ENCODE measurements at regions not wholly inside any gene's neighbourhood (a gene's known extent, or its start where the extent isn't known, plus 50 kb on each side); places are given as distances from the start of the nearest gene placed in this dataset.

DNA sequence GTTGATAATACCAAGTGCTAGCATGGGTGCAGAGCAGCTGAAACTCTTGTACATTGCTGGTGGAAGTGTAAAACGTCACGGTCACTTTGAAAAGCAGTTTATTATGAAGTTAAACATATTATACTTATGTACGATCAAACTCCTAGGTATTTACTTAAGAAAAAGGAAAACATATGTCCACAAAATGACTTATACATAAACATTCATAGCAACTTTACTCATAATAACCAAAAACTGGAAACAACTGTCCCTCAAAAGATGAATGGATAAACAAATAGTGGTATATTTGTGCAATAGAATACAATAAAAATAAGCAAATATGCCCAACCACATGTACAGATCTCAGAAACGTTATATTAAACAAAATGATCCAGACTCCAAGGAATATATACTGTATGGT, 92.3 kb upstream of the TRIO start:
- H3K27ac ChIP-seq = no peak overlapping the region
- CTCF ChIA-PET = interaction anchor here (1.1 kb wide), 1 partner anchor 8 kb away, joined by 3 read pairs; no protein-coding TSS in a partner anchor
- POLR2A ChIA-PET (ENCODE audit: low non-redundant PET) = no interaction called here
- no peak for DNase-seq (ENCODE audit: low spot score)
- TF ChIP-seq, protein P1, sequence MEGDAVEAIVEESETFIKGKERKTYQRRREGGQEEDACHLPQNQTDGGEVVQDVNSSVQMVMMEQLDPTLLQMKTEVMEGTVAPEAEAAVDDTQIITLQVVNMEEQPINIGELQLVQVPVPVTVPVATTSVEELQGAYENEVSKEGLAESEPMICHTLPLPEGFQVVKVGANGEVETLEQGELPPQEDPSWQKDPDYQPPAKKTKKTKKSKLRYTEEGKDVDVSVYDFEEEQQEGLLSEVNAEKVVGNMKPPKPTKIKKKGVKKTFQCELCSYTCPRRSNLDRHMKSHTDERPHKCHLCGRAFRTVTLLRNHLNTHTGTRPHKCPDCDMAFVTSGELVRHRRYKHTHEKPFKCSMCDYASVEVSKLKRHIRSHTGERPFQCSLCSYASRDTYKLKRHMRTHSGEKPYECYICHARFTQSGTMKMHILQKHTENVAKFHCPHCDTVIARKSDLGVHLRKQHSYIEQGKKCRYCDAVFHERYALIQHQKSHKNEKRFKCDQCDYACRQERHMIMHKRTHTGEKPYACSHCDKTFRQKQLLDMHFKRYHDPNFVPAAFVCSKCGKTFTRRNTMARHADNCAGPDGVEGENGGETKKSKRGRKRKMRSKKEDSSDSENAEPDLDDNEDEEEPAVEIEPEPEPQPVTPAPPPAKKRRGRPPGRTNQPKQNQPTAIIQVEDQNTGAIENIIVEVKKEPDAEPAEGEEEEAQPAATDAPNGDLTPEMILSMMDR (conservative IDR thresholded peaks at IDR 0.05; ENCODE audit: low read depth) = no peak

- TF ChIP-seq, protein P1 (conservative IDR thresholded peaks at IDR 0.05; ENCODE audit: low read depth) = no peak
- CTCF ChIA-PET = no interaction called here
- POLR2A ChIA-PET (ENCODE audit: low non-redundant PET) = no interaction called here
- no peak overlapping the region for H3K27ac ChIP-seq
- no peak for DNase-seq (ENCODE audit: low spot score)
These were observed 94.7 kb upstream of the TRIO start for GRCh38 chr5:14048434-14048833.

GRCh38 chr5:14041528-14042192, 97.2 kb upstream of the DNAH5 start:
- CTCF ChIA-PET = no interaction called here

DNA sequence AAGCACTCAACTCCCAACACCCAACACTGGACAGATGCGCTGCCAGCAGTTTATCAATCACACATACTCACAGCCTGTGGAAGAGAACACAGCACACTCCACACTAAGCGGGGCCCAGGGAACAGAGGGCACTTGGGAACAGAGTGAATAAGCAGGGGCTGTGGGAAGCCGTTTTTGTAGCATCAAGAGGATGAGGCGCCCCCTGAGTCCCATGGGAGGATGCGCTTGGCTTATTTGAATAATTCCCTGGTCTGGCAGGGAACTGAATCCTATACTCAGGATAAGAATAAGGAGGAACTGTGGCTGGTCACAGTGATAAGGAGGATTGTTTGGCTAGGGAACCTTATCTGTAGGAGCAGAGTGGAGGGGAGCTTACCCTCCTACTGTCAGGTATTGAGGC, 96.1 kb upstream of the DNAH5 start:
- H3K27ac ChIP-seq = no peak overlapping the region
- POLR2A ChIA-PET (ENCODE audit: low non-redundant PET) = no interaction called here
- CTCF ChIA-PET = no interaction called here
- DNase-seq (ENCODE audit: low spot score) = no peak
- TF ChIP-seq, protein P1 (conservative IDR thresholded peaks at IDR 0.05; ENCODE audit: low read depth) = no peak

More at GRCh38 chr5:14041528-14042192, 97.2 kb upstream of the DNAH5 start:
- DNase-seq (ENCODE audit: low spot score) = no peak
- POLR2A ChIA-PET (ENCODE audit: low non-redundant PET) = no interaction called here
- TF ChIP-seq, protein P1 (conservative IDR thresholded peaks at IDR 0.05; ENCODE audit: low read depth) = no peak
- H3K27ac ChIP-seq = no peak overlapping the region

DNA sequence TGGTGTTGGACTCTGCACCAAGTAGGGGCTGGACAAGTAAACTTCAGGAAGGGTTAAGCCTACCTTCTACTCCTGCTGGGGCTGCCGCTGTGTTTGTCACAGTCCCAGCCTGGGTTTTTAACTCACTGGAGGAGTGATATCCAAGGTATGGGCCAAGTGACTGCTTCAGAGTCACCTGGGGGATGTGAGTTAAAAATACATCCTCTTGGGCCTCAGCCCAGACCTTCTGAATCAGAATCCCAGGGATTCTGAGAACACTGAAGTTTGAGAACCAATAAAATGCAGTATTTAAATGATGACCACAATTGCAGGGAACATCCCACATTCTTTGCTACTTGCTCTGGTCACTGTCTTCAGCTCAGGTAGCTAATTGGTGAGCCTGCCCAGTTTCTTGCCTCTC, 95.1 kb upstream of the DNAH5 start:
- ChIA-PET POLR2A (ENCODE audit: low non-redundant PET) (no interaction called here), CTCF (no interaction called here)
- TF ChIP-seq, protein P1 (conservative IDR thresholded peaks at IDR 0.05; ENCODE audit: low read depth) = no peak
- peak; percentile 54 for DNase-seq (ENCODE audit: low spot score)
- no peak overlapping the region for H3K27ac ChIP-seq

- ChIA-PET POLR2A (ENCODE audit: low non-redundant PET) (no interaction called here), CTCF (no interaction called here)
- TF ChIP-seq, protein P1 (conservative IDR thresholded peaks at IDR 0.05; ENCODE audit: low read depth) = no peak
- no peak for DNase-seq (ENCODE audit: low spot score)
- no peak overlapping the region for H3K27ac ChIP-seq
These were observed 94.6 kb upstream of the DNAH5 start for GRCh38 chr5:14039063-14039462.
